ENCODE measurements at regions not wholly inside any gene's neighbourhood (a gene's known extent, or its start where the extent isn't known, plus 50 kb on each side); places are given as distances from the start of the nearest gene placed in this dataset.

DNA sequence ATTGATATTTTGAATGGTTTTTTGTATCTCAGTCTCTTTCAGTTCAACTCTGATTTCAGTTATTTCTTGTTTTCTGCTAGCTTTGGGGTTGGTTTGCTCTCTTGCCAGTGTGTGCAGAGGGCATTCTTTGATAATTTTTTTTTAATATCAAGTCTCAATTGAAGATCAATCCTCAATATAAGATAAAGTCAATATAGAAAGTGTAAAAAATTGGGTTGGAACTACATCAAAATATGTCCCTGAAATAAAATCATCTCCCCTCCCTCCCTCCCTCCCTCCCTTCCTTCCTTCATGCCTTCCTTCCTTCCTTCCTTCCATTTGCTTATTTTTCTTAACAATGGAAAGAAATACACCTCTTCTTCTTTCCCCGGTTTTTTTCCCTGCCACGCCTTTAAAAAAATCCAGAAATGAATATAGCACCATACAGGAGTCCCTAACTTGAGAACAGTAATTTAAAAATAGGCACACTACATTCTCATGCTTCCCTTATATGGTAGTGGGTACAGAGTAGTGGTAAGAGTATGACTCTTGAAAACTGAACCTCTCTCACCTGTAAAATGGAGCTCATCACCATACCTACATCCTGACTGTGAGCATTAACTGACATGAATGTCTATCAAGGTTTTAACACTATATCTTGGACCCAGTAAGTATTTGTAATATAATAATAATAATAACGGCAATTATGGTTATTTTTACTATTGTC is 221.9 kb downstream of the GIPC2 start:
- TF ChIP-seq, protein P1, sequence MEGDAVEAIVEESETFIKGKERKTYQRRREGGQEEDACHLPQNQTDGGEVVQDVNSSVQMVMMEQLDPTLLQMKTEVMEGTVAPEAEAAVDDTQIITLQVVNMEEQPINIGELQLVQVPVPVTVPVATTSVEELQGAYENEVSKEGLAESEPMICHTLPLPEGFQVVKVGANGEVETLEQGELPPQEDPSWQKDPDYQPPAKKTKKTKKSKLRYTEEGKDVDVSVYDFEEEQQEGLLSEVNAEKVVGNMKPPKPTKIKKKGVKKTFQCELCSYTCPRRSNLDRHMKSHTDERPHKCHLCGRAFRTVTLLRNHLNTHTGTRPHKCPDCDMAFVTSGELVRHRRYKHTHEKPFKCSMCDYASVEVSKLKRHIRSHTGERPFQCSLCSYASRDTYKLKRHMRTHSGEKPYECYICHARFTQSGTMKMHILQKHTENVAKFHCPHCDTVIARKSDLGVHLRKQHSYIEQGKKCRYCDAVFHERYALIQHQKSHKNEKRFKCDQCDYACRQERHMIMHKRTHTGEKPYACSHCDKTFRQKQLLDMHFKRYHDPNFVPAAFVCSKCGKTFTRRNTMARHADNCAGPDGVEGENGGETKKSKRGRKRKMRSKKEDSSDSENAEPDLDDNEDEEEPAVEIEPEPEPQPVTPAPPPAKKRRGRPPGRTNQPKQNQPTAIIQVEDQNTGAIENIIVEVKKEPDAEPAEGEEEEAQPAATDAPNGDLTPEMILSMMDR (IDR thresholded peaks at IDR 0.05), result no peak
- no peak for TF ChIP-seq POLR2A (IDR thresholded peaks at IDR 0.05)

Measured in testis (tissue), 2 donors.